ENCODE measurements at regions not wholly inside any gene's neighbourhood (a gene's known extent, or its start where the extent isn't known, plus 50 kb on each side); places are given as distances from the start of the nearest gene placed in this dataset.
"Not testable (repeated sequence)": the region's sequence is repeated elsewhere in the genome, so short reads cannot be mapped to it uniquely, and the experiment has no call there.

DNA sequence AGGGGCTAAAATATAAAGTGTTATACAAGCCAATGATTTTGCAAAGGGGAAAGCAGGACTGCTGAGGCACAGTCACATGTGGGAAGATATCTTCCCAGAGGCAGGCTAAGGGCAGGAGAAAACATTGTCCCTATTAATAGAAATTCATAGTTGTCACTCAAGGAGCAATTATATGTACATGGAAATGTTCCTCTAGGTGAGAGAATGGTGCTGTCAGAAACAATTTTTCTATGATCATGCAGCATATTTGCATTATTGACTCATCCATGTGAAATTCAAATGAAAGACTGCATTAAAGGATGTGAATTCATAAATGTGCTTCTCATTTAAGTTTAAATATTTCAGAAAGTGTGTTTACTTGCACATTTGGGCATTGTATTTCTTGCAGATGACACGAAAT is 775.9 kb upstream of the CDH9 start:
- ATAC-seq (no peak), DNase-seq (no peak)
- intact Hi-C loops (cut with DNase I), result no loop called here

GRCh38 chr5:27810458-27810857 is 772.1 kb upstream of the CDH9 start:
- DNase-seq, result no peak
- intact Hi-C loops (cut with DNase I), result no loop called here
- ATAC-seq, result no peak

DNA sequence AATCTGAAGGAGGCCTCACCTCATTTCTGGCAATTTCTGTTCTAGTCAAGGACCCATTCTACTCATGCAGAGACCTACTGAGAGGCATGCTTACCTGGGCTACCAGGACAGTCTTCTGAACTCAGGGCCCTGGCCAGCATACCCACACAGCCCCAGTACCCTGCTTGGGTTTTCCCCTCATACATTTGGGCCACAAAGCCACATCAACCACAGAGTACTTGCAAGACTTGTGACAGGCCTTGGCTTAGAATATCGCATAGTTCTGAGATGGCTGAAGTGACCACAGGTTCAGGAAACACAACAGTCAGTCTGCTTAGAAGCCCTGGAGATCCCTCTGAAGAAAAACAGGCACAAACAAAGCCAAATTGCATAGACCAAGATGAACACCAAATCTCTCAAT is 758.8 kb upstream of the CDH9 start:
- no peak for DNase-seq
- intact Hi-C loops (cut with DNase I), result no loop called here
- no peak for ATAC-seq

DNA sequence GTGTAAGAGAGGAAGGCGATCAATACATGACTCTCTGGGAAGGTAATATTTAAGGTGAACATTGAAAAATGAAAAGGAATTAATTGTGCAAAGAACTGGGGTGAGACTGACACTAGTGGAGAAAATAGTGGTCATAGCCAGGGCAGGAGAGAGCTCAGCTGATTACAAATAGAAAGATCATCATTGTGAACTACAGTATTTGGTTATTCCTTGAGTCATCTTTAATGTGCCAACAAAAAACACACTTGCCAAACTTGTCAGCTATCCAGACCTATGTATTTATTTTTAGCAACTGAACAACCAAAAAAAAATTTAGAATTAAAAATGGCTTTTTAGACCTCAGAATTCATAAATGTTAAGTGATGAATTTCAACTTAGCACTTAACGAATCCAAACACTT is 749.8 kb upstream of the CDH9 start:
- ATAC-seq, result no peak
- intact Hi-C loops (cut with DNase I), result no loop called here
- no peak for DNase-seq

GRCh38 chr5:27784317-27784716 is 745.9 kb upstream of the CDH9 start:
- no peak for DNase-seq
- no peak for ATAC-seq
- intact Hi-C loops (cut with DNase I), result no loop called here

GRCh38 chr5:27778121-27778520 is 739.7 kb upstream of the CDH9 start:
- ATAC-seq, result no peak
- no peak for DNase-seq
- intact Hi-C loops (cut with DNase I), result no loop called here

- intact Hi-C loops (cut with DNase I), result no loop called here
- DNase-seq, result no peak
- no peak for ATAC-seq
Observed at GRCh38 chr5:27773636-27774035, 735.2 kb upstream of the CDH9 start.

DNA sequence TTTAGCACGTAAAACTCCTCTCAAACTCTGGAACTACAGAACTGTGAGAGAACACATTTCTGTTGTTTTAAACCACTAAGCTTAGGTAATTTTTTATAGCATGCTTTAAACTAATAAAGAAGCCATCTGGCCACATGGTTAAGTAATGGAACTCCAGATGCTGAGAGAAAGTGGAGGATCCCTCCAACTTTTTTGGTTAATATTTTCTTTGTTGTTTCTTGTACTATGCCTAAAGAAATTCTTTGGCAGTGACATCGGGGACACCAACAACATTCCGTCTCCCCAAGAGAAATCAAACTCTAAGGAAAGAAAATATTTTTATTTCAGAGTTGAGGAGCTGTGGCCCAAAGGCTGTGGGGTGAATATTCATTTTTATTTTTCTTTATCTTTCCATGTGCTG is 734.8 kb upstream of the CDH9 start:
- DNase-seq, result no peak
- intact Hi-C loops (cut with DNase I), result no loop called here
- no peak for ATAC-seq

- ATAC-seq (no peak), DNase-seq (no peak)
- intact Hi-C loops (cut with DNase I), result no loop called here
Observed at GRCh38 chr5:27769748-27770402, 731.5 kb upstream of the CDH9 start.

GRCh38 chr5:27748847-27749246 is 710.5 kb upstream of the CDH9 start:
- intact Hi-C loops (cut with DNase I), result no loop called here
- ATAC-seq, result no peak
- no peak for DNase-seq

DNA sequence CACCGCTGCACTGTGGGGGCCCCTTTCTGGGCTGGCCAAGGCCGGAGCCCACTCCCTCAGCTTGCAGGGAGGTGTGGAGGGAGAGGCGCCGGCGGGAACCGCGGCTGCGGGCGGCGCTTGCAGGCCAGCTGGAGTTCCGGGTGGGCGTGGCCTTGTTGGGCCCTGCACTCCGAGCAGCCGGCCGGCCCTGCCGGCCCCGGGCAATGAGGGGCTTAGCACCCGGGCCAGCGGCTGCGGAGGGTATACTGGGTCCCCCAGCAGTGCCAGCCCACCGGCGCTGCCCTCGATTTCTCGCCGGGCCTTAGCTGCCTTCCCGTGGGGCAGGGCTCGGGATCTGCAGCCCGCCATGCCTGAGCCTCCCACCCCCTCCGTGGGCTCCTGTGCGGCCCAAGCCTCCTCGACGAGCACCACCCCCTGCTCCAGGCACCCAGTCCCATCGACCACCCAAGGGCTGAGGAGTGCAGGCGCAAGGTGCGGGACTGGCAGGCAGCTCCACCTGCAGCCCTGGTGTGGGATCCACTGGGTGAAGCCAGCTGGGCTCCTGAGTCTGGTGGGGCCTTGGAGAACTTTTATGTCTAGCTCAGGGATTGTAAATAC is 705.1 kb upstream of the CDH9 start:
- ATAC-seq; DNase-seq; intact Hi-C loops (cut with DNase I): not testable (repeated sequence)

DNA sequence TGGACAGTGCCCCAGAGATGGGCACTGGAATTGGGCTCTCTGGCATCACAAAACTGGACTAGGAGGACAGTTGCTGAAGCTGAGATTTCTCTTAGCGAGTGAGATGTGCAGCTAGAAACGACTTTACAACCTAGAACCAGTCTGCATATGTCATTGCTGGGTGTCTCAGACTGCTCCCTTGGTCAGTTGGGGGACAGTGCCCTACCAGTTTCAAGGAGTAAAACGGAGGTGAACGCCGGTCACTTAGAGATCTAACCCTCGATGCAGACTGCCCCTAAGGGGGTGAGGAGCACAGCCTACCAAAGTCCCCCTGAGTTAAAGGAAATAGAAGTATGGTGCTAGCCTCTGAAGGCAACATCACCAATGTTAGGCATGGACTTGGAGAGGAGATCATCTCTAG is 704.4 kb upstream of the CDH9 start:
- ATAC-seq (no peak), DNase-seq (no peak)
- intact Hi-C loops (cut with DNase I), result no loop called here

DNA sequence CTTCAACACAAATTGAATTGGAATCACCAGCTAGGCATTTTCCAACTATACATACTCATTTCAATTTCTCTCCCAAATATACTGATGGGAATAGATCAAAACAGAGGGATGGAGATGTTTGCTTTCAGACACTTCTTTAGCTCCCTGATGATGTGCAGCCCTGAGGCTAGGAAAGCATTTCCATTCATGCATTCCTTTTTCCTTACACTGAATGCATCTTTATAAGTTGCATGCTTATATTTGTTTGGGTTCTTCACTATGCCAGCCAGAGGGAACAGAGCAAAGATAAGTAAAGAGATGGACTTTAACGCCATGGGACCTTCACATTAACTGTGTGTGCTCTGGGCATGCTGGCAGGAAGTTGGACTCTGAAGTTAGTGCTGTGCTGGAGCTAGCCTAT is 696.5 kb upstream of the CDH9 start:
- DNase-seq, result no peak
- no peak for ATAC-seq
- intact Hi-C loops (cut with DNase I), result no loop called here

DNA sequence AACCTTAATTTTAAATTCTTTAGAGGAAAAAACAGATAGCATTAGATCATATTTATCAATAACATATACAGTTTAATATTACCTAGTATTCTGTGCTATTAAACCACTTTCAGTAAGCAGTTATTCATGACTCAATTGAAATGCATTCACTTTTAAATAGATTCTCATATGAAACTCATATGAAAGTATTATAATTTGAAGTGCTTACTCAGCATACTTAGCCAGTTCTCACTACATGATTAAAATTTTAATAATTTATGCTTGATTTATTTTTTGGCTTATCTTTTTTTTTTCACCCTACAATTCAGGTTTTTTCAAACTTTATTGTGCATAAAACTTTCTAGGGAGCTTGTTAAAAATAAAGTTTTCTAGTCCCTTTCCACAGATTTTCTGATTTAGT is 694.9 kb upstream of the CDH9 start:
- DNase-seq (no peak), ATAC-seq (no peak)
- intact Hi-C loops (cut with DNase I), result no loop called here

DNA sequence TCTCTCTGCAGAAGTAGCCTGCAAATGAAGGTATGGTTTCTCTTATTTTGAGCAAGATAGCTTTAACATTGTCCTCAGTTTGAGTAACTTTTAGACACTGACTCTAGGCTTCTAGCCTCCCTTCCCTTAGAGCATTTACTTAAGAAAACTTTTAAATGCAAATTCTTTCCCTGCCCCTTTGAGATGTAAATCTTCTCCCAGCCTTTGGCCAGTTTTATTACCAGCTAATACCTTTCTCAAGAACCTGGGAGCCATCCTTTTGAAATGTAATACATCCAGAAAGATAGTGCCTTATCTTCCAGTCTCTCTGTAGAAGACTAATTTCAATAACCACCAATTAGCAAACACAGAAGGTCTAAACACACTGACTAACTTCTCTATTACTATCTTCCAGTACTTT is 688.9 kb upstream of the CDH9 start:
- intact Hi-C loops (cut with DNase I), result no loop called here
- DNase-seq (no peak), ATAC-seq (no peak)

- intact Hi-C loops (cut with DNase I), result no loop called here
- ATAC-seq (no peak), DNase-seq (no peak)
Observed at GRCh38 chr5:27722337-27722736, 684.0 kb upstream of the CDH9 start.

GRCh38 chr5:27708534-27708933 is 670.1 kb upstream of the CDH9 start:
- intact Hi-C loops (cut with DNase I), result no loop called here
- ATAC-seq (no peak), DNase-seq (no peak)

DNA sequence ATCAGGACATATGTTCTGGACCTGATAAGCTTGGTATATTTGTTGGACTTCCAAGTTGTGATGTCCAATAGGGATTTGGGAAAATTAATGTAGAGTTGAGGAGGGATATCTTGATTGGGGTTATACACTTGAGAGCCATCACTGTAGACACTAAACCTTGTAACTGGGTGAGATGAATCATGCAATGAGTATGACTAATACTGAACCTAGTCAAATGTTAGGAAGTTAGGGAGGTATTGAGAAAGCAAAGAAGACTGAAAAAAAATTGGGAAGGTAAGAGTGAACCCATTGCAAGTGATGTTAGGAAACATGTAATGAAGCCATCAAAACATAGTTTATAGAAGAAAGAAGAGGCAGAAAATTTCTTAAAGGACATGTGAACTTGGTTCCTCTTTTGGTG is 668.4 kb upstream of the CDH9 start:
- no peak for ATAC-seq
- intact Hi-C loops (cut with DNase I), result no loop called here

GRCh38 chr5:27705661-27706060 is 667.3 kb upstream of the CDH9 start:
- intact Hi-C loops (cut with DNase I), result no loop called here
- ATAC-seq, result no peak
- DNase-seq, result no peak

More for the DNA sequence above, 668.4 kb upstream of the CDH9 start:
- no peak for DNase-seq

DNA sequence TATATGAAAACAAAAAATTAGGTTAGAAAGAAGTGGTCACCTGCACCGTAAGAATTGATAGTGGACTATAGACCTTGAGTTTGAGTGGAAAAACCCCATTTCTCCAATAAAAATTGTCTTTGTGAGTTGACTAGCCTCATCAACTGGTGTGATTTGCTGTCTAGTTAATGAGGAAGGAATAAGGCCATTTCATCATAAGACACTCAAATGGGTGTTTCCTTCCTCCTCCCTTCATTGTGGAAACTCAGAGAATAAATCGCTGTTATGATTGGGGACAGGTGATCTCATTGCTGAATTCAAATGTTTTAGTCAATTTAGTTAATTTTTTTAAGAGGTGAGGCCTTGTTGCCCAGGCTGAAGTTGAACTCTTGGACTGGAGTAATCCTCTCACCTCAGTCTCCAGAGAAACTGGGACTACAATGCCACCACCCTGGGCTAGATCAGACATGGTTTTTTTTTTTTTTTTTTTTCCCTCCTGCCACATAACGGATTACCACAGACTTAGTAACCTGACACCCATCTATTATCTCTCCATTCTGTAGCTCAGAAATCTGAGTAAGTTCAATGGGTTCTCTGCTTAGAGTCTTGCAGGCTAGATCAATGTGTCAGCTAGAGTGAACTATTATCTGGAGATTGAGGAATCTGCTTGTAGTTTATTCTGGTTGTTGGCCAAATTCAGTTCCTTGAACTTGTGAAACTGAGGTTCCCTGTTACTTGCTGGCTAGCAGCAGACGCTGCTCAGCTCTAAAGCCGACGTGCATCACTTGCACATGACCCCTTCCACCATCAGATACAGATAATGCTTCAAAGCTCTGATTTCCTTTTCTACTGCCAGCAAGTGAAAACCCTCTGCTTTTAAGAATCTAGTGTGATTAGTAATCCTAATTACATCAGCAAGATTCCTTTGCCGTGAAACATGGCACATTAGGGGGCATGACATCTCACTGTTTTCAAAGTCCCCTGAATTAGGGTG is 663.8 kb upstream of the CDH9 start:
- DNase-seq (no peak), ATAC-seq (peak in 1 of 2 donors; percentile 32)
- intact Hi-C loops (cut with DNase I), result no loop called here

Measured in left cardiac atrium (tissue), 4 donors.